ENCODE measurements at regions not wholly inside any gene's neighbourhood (a gene's known extent, or its start where the extent isn't known, plus 50 kb on each side); places are given as distances from the start of the nearest gene placed in this dataset.

DNA sequence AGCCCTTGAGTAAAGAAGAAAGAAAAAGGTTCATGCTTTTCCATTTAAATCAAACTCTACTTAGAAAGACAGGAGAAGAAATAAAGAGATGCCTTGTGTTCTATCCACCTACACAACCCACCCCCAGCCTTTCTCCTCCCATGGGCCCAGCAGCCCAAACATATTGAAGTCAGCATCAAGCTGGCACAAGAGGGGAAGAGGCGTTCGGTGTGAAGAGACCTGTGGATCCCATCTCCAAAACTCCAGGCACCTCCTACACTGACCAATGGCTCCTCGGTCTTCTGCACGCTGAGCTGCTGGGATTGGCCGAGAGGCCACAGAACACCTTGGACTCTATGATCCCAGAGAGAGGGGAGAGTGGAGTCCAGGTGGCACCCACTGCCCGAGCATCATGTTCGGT, 66.0 kb upstream of the CELF2 start:
- H3K9me3 ChIP-seq (ENCODE audit: control insufficient read depth, low read length, poor library complexity, severe bottlenecking): no peaks in the 10 kb centered on the region
- H3K36me3 Mint-ChIP-seq (ENCODE audit: low read depth): peaks cover 3% of the 10 kb centered on the region
- DNase-seq (no peak), ATAC-seq (no peak)
- H3K27me3 Mint-ChIP-seq: peaks cover 37% of the 10 kb centered on the region
- no peak overlapping the region for H3K4me3 Mint-ChIP-seq
- H3K4me1 Mint-ChIP-seq: peaks cover 4% of the 10 kb centered on the region
- no peak overlapping the region for H3K27ac Mint-ChIP-seq

DNA sequence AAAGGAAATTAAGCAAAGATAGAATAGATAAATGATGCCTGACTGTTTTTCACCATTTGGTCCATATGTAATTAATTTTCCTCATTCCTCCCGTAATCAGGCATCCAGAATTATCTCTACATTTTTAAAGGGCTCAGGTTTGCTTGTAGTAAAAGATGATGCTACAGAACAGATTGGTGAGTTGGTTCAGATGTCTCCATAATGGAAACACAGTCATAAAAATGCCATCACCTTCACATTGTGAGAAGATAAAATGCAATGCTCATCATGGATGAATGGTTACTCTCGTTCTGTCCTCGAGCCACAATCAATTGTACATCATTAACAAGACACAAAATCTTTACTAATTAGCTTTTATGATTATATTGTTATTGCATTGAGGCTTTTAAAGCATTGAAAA, 64.9 kb upstream of the CELF2 start:
- peaks cover 4% of the 10 kb centered on the region for H3K4me1 Mint-ChIP-seq
- peaks cover 3% of the 10 kb centered on the region for H3K36me3 Mint-ChIP-seq (ENCODE audit: low read depth)
- H3K4me3 Mint-ChIP-seq: no peak overlapping the region
- H3K27me3 Mint-ChIP-seq: peaks cover 34% of the 10 kb centered on the region
- H3K9me3 ChIP-seq (ENCODE audit: control insufficient read depth, low read length, poor library complexity, severe bottlenecking): no peaks in the 10 kb centered on the region
- DNase-seq (no peak), ATAC-seq (no peak)
- H3K27ac Mint-ChIP-seq: no peak overlapping the region

DNA sequence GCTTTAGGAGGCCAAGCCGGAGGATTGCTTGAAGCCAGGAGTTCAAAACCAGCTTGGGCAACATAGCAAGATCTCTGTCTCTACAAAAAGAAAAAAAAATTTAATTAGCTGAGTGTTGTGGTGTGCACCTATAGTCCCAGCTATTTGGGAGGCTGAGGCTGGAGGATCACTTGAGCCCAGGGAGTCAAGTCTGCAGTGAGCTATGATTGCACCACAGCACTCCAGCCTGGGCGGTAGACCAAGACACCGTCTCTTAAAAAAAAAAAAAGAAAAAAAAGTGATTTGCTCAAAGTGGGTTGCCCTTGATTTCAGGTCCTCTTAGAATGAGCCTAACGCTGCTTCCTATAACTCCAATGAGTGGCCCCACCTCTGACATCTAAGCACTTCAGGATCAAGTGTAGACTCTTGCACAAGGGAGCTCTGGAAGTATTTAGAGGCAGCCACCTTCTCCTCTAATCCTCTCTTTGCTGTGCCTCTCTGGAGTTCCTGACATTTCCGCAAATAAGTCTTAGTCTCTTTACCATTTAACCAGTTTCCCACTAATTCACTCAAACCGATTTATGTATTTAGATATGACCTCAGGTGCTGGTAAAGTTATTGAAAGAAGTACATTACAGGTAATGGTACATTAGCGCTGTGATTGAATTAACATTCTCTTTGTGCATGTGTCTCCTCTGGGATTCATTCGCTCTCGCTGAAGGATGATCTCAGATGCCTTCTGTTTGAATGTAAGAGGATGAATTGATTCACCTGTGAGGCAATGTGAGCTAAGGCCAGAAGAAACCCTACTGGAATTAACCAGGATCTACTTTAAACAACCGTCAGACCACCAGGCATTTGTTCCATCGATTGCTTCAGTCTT, 60.8 kb upstream of the CELF2 start:
- no peaks in the 10 kb centered on the region for H3K9me3 ChIP-seq (ENCODE audit: control insufficient read depth, low read length, poor library complexity, severe bottlenecking)
- peaks cover 2% of the 10 kb centered on the region for H3K4me1 Mint-ChIP-seq
- H3K27me3 Mint-ChIP-seq: peaks cover 34% of the 10 kb centered on the region
- DNase-seq (no peak), ATAC-seq (no peak)
- no peak overlapping the region for H3K27ac Mint-ChIP-seq
- H3K36me3 Mint-ChIP-seq (ENCODE audit: low read depth): peaks cover 2% of the 10 kb centered on the region
- no peak overlapping the region for H3K4me3 Mint-ChIP-seq

DNA sequence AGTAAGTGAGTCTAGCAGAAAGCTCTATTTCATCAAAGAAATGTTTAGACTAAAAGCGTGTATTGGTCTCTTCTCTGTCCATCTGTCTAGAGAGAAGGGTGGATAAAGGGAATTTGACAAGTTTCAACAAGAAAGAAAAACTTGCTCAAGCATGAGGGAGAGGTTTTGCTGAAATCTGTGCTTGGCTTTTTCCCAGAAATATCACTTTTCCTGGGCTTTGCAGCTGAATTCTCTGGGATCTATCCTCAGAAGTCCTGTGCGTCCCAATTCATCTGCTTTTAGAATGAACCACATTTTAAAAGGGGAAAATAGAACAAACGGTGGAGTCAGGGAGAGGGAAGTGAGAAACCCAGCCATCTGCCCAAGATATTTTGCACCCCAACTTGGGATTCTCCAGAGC, 59.6 kb upstream of the CELF2 start:
- Mint-ChIP-seq H3K36me3 (ENCODE audit: low read depth) (peaks cover 2% of the 10 kb centered on the region), H3K27ac (no peak overlapping the region), H3K4me1 (peaks cover 2% of the 10 kb centered on the region), H3K4me3 (no peak overlapping the region), H3K27me3 (peaks cover 32% of the 10 kb centered on the region)
- ATAC-seq (no peak), DNase-seq (no peak)
- H3K9me3 ChIP-seq (ENCODE audit: control insufficient read depth, low read length, poor library complexity, severe bottlenecking): no peaks in the 10 kb centered on the region

DNA sequence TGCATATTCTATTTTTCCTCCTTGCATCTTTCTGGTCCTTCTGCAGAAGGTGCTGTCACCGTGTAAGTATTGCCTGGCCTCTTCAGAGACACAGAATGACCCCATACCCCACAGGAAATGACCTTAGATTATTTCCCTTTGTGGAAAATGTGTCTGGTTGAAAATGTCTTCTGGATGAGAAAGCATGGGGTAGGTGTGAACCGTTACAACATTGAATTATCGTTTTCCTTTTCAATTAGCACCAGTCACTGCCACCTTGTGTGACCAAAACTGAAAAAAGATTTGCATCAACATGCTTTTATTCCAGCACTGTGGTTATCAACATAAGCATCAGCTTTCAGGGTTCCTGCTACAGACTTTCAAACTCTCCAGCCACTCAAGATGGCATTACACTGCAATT, 58.0 kb upstream of the CELF2 start:
- H3K27ac Mint-ChIP-seq: no peak overlapping the region
- H3K9me3 ChIP-seq (ENCODE audit: control insufficient read depth, low read length, poor library complexity, severe bottlenecking): no peaks in the 10 kb centered on the region
- H3K27me3 Mint-ChIP-seq: peaks cover 31% of the 10 kb centered on the region
- DNase-seq (no peak), ATAC-seq (no peak)
- H3K4me1 Mint-ChIP-seq: peaks cover 2% of the 10 kb centered on the region
- H3K4me3 Mint-ChIP-seq: no peak overlapping the region
- H3K36me3 Mint-ChIP-seq (ENCODE audit: low read depth): peaks cover 2% of the 10 kb centered on the region

DNA sequence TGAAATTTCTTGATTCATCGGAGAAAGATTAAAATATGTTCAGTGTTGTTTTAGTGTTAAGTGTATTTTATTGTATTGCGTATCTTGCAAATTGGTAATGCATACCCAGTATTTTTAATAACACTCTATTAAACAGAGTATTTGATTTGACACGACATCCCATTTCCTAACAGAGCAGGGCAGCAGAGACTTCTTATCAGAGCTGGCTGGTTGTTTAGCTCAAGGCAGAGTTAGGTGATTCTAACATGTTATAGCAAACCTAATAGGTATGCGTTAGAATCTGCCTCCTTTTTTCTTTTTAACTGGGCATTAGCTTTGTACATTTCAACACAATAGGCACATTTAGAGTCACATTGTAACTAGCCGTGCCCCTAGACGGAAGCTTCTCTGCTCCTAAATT, 57.1 kb upstream of the CELF2 start:
- H3K27me3 Mint-ChIP-seq: peaks cover 27% of the 10 kb centered on the region
- H3K36me3 Mint-ChIP-seq (ENCODE audit: low read depth): peaks cover 2% of the 10 kb centered on the region
- no peak overlapping the region for H3K4me3 Mint-ChIP-seq
- no peaks in the 10 kb centered on the region for H3K9me3 ChIP-seq (ENCODE audit: control insufficient read depth, low read length, poor library complexity, severe bottlenecking)
- H3K4me1 Mint-ChIP-seq: peaks cover 1% of the 10 kb centered on the region
- ATAC-seq (no peak), DNase-seq (no peak)
- H3K27ac Mint-ChIP-seq: no peak overlapping the region

DNA sequence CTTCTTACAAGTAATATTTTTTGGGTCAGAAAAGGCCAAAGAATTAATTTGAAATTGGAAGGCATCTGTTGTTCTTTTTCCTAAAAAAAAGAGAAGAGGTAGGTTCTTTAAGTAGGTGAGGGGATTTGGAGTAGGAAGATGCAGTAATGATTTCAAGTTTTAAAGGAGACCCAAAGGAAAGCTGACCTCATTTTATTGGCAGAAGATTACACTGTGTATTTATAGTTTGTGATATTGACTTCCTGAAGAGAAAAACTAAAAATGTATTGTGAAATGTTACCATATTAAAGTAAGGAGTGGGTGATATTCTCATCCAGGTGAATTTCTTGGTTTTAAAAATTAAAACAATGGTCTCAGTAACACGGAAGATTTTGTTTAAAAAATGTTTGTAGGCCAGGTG, 56.6 kb upstream of the CELF2 start:
- peaks cover 27% of the 10 kb centered on the region for H3K27me3 Mint-ChIP-seq
- ATAC-seq (no peak), DNase-seq (no peak)
- H3K27ac Mint-ChIP-seq: no peak overlapping the region
- no peaks in the 10 kb centered on the region for H3K4me1 Mint-ChIP-seq
- no peak overlapping the region for H3K4me3 Mint-ChIP-seq
- H3K9me3 ChIP-seq (ENCODE audit: control insufficient read depth, low read length, poor library complexity, severe bottlenecking): no peaks in the 10 kb centered on the region
- H3K36me3 Mint-ChIP-seq (ENCODE audit: low read depth): peaks cover 2% of the 10 kb centered on the region

DNA sequence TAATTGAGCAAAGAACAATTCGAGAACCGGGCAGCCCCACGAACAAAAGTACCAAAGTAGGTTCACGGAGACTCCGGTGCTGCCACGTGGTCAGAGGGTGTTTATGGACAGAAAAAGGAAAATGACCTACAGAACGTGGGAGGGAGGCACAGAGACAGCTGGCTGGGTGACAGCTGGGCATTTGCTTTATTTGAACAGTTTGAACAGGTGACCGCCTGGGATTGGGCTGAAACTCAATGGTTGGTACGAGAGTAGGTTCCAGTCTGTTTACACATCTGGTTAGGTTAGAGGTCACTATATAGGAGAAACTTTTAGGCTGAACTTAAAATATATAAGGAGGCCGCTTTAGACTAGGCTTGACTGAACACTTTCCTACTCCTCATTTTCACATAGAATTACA, 50.6 kb upstream of the CELF2 start:
- Mint-ChIP-seq H3K27ac (no peak overlapping the region), H3K27me3 (peaks cover 31% of the 10 kb centered on the region), H3K36me3 (ENCODE audit: low read depth) (no peaks in the 10 kb centered on the region)

DNA sequence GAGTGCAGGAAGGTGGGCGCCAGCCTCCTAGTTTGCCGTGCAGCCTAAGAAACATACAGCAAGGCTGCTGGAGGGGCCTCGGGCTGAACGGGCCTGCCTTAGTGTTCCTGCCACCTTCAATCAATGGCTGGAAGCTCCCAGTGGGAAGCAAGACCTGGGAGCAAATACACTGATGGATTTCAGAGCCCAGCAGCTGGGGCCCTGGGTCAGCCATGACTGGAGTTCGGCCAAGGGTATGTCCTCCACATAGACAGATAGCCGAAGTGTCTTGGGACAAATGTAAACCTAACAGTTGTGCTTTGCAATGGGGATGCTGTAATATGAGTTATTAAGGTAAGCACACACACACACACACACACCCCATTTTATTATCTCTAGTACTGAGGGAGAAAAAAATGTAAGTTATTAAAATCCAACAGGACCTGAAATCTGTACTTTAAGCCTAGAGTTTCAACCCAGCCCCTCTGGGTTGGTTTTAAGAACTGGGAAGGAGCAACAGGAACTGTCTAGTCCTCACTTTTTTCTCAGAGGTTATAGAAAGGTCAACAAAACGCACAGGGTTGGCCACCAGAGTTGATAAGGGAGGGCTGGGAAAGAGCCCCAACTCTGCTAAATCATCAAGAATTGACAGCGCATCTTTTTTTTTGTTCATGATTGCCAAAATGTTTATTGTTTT, 50.0 kb upstream of the CELF2 start:
- Mint-ChIP-seq H3K36me3 (ENCODE audit: low read depth) (peaks cover 5% of the 10 kb centered on the region), H3K4me3 (no peak overlapping the region), H3K4me1 (no peaks in the 10 kb centered on the region), H3K27ac (no peak overlapping the region), H3K27me3 (peaks cover 38% of the 10 kb centered on the region)
- no peaks in the 10 kb centered on the region for H3K9me3 ChIP-seq (ENCODE audit: control insufficient read depth, low read length, poor library complexity, severe bottlenecking)
- DNase-seq: no peak
- no peak for ATAC-seq

More for the DNA sequence above, 50.6 kb upstream of the CELF2 start:
- H3K4me1 Mint-ChIP-seq: no peaks in the 10 kb centered on the region
- no peaks in the 10 kb centered on the region for H3K9me3 ChIP-seq (ENCODE audit: control insufficient read depth, low read length, poor library complexity, severe bottlenecking)
- DNase-seq (no peak), ATAC-seq (no peak)
- H3K4me3 Mint-ChIP-seq: no peak overlapping the region
